Thymus (tissue), 11 donors: ENCODE measurements at regions not wholly inside any gene's neighbourhood (a gene's known extent, or its start where the extent isn't known, plus 50 kb on each side); places are given as distances from the start of the nearest gene placed in this dataset.

Source experiments
- DNase-seq, 9 donors: peaks; one replicate each; pipeline ENCODE4 v3.0.0-alpha.2; 2013; ENCODE audit warnings: low spot score in 9 of 9, low read depth in 6 of 9, missing footprints in 1 of 9
- H3K27ac ChIP-seq, 2 donors: one replicate each; pipeline ENCODE4 v1.5.1; 2013; ENCODE audit warnings: control low read depth in 1 of 2, low read depth in 1 of 2, low read length in 1 of 2, mild to moderate bottlenecking in 1 of 2, moderate library complexity in 1 of 2
- H3K27me3 ChIP-seq, 2 donors: one replicate each; pipeline ENCODE4 v1.5.1; 2013; ENCODE audit warnings: low read length in 1 of 2; ENCODE audit not compliant: control insufficient read depth in 2 of 2, insufficient read depth in 1 of 2
- H3K36me3 ChIP-seq, 2 donors: one replicate each; pipeline ENCODE4 v1.5.1; 2013; ENCODE audit warnings: low read length in 1 of 2, mild to moderate bottlenecking in 1 of 2, moderate library complexity in 1 of 2; ENCODE audit not compliant: control insufficient read depth in 2 of 2, insufficient read depth in 2 of 2
- H3K4me1 ChIP-seq, 2 donors: one replicate each; pipeline ENCODE4 v1.5.1; 2013; ENCODE audit warnings: low read length in 2 of 2; ENCODE audit not compliant: control insufficient read depth in 2 of 2, insufficient read depth in 2 of 2
- H3K4me3 ChIP-seq, 2 donors: one replicate each; pipeline ENCODE4 v1.5.1; 2013; ENCODE audit warnings: low read length in 2 of 2, control low read depth in 1 of 2, mild to moderate bottlenecking in 1 of 2
- H3K9me3 ChIP-seq, 2 donors: one replicate each; pipeline ENCODE4 v1.5.1; 2013; ENCODE audit warnings: low read length in 1 of 2, mild to moderate bottlenecking in 1 of 2; ENCODE audit not compliant: control insufficient read depth in 2 of 2, insufficient read depth in 1 of 2
- WGBS: extraction: QIAGEN DNeasy Blood & Tissue Kit; methylation state at CpG from one replicate; pipeline ENCODE4 v1.1.7; 2013; 5-methylcytosine and 5-hydroxymethylcytosine counted together
- donor health status: healthy.

DNA sequence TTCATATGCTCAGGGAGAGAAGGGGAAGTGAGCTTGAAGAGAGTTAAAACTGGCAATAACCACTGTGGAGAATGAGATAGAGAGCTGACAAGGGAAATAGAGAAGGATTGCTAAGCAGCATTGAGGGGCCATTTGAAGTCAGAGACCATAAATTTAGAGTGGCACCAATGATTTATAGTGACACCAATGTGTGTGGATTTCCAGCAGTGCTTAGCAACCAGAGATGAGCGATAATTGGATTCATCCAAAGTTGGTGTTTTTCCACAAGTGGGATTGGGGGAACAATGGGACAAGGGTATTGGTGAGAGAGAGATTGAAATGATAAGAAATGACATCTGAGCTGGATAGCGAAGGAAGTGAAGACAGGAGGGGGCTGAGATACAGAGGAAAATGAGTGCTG is 114.1 kb downstream of the C1orf94 start:
- no peaks in the 10 kb centered on the region for H3K4me1 ChIP-seq
- no peak overlapping the region for H3K4me3 ChIP-seq
- no peak for DNase-seq
- no peak overlapping the region for H3K27ac ChIP-seq
- no peaks in the 10 kb centered on the region for H3K9me3 ChIP-seq
- no peaks in the 10 kb centered on the region for H3K27me3 ChIP-seq
- no peaks in the 10 kb centered on the region for H3K36me3 ChIP-seq
- WGBS, result 80% methylated on average over 2 of the region's 2 CpGs

DNA sequence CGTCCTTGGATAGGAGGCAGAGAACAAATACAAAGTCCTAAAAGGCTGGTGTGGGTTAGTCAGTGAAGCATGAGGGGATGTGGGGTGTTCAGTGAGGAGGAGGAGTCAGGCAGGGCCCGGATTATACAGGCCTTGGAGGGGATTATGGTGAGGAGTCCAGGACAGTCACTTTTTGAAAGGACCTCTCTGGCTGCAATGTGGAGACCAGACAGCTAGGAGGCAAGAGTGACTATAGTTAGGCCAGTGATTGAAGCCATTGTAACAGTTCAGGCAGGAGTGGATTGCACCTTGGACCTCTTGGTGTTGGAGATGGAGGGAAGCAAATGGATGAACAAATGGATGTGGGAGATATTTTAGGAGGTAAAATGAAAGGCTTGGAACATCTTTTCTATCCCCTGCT is 115.8 kb downstream of the C1orf94 start:
- no peaks in the 10 kb centered on the region for H3K4me1 ChIP-seq
- no peaks in the 10 kb centered on the region for H3K9me3 ChIP-seq
- H3K4me3 ChIP-seq, result no peak overlapping the region
- 84% methylated on average over 2 of the region's 2 CpGs for WGBS
- H3K27ac ChIP-seq, result no peak overlapping the region
- H3K27me3 ChIP-seq, result no peaks in the 10 kb centered on the region
- no peak for DNase-seq
- no peaks in the 10 kb centered on the region for H3K36me3 ChIP-seq

- Histone ChIP-seq H3K4me1 (no peaks in the 10 kb centered on the region), H3K27ac (no peak overlapping the region), H3K4me3 (no peak overlapping the region), H3K27me3 (no peaks in the 10 kb centered on the region), H3K9me3 (no peaks in the 10 kb centered on the region), H3K36me3 (no peaks in the 10 kb centered on the region)
- 80% methylated on average over 6 of the region's 6 CpGs for WGBS
- DNase-seq, result no peak
These were observed 119.4 kb downstream of the C1orf94 start for GRCh38 chr1:34296059-34296458.

- Histone ChIP-seq H3K36me3 (no peaks in the 10 kb centered on the region), H3K4me3 (no peak overlapping the region), H3K9me3 (no peaks in the 10 kb centered on the region), H3K27ac (no peak overlapping the region), H3K4me1 (no peaks in the 10 kb centered on the region), H3K27me3 (no peaks in the 10 kb centered on the region)
- DNase-seq, result no peak
- 98% methylated on average over 1 of the region's 1 CpG for WGBS
These were observed 126.1 kb downstream of the C1orf94 start for GRCh38 chr1:34302798-34303197.

- Histone ChIP-seq H3K27ac (no peak overlapping the region), H3K4me3 (no peak overlapping the region), H3K27me3 (no peaks in the 10 kb centered on the region), H3K36me3 (no peaks in the 10 kb centered on the region), H3K4me1 (no peaks in the 10 kb centered on the region), H3K9me3 (no peaks in the 10 kb centered on the region)
- no peak for DNase-seq
These were observed 126.5 kb downstream of the C1orf94 start for GRCh38 chr1:34303218-34303617.

GRCh38 chr1:34306568-34306967 is 129.9 kb downstream of the C1orf94 start:
- DNase-seq, result no peak
- Histone ChIP-seq H3K4me1 (no peaks in the 10 kb centered on the region), H3K27me3 (no peaks in the 10 kb centered on the region), H3K27ac (no peak overlapping the region), H3K36me3 (no peaks in the 10 kb centered on the region), H3K4me3 (no peak overlapping the region), H3K9me3 (no peaks in the 10 kb centered on the region)
- 88% methylated on average over 2 of the region's 2 CpGs for WGBS

DNA sequence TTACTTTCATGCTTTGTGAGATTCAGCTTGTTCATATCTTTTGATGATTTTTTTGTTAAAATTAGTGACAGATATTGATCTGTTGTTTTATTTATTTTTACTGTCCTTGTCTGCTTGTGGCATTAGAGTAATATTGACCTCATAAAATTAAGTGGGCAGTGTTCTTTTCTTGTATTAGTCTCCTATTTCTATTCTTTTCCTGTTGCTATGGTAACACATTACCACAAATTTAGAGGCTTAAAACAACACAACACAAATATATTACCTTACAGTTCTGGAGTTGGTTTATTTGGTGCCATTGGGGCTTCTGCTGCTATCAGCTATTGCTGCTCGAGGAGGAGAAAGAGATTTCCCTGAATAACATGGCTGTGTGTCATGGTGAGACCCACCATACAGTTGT is 135.7 kb downstream of the C1orf94 start:
- no peak overlapping the region for H3K27ac ChIP-seq
- no peaks in the 10 kb centered on the region for H3K36me3 ChIP-seq
- WGBS, result 55% methylated on average over 1 of the region's 1 CpG
- H3K9me3 ChIP-seq, result peaks cover 0 to 7% of the 10 kb centered on the region in 2 donors
- H3K4me3 ChIP-seq, result no peak overlapping the region
- no peaks in the 10 kb centered on the region for H3K27me3 ChIP-seq
- DNase-seq, result no peak
- H3K4me1 ChIP-seq, result no peaks in the 10 kb centered on the region

- Histone ChIP-seq H3K4me3 (no peak overlapping the region), H3K4me1 (no peaks in the 10 kb centered on the region), H3K36me3 (no peaks in the 10 kb centered on the region), H3K9me3 (peaks cover 0 to 7% of the 10 kb centered on the region in 2 donors), H3K27me3 (no peaks in the 10 kb centered on the region), H3K27ac (no peak overlapping the region)
- WGBS, result 79% methylated on average over 1 of the region's 1 CpG
- DNase-seq, result no peak
These were observed 139.3 kb downstream of the C1orf94 start for GRCh38 chr1:34315974-34316373.

- Histone ChIP-seq H3K27ac (no peak overlapping the region), H3K4me1 (no peaks in the 10 kb centered on the region), H3K9me3 (peaks cover 0 to 7% of the 10 kb centered on the region in 2 donors), H3K27me3 (no peaks in the 10 kb centered on the region), H3K36me3 (no peaks in the 10 kb centered on the region), H3K4me3 (no peak overlapping the region)
- no peak for DNase-seq
These were observed 140.1 kb downstream of the C1orf94 start for GRCh38 chr1:34316773-34317172.

- WGBS, result 76% methylated on average over 4 of the region's 4 CpGs
- Histone ChIP-seq H3K4me1 (no peaks in the 10 kb centered on the region), H3K9me3 (peaks cover 0 to 10% of the 10 kb centered on the region in 2 donors), H3K27me3 (no peaks in the 10 kb centered on the region), H3K36me3 (no peaks in the 10 kb centered on the region), H3K4me3 (no peak overlapping the region), H3K27ac (no peak overlapping the region)
- DNase-seq, result no peak
These were observed 142.5 kb downstream of the C1orf94 start for GRCh38 chr1:34319218-34319617.
